SU-DHL-6 (cell line): ENCODE measurements at regions not wholly inside any gene's neighbourhood (a gene's known extent, or its start where the extent isn't known, plus 50 kb on each side); places are given as distances from the start of the nearest gene placed in this dataset.

Source experiments
- CTCF ChIP-seq: fragments of 200-600 bp; sonication (generic); IDR thresholded peaks from one replicate; pipeline ENCODE4 v1.5.1; 2017; ENCODE audit warnings: antibody characterized with exemption, mild to moderate bottlenecking, low read length, moderate library complexity; ENCODE audit not compliant: insufficient read depth, poor library complexity, severe bottlenecking
- EZH2phosphoT487 ChIP-seq: fragments of 200-600 bp; sonication (generic), shearing (Covaris generic); conservative IDR thresholded peaks from 2 replicates; pipeline ENCODE4 v1.6.1; 2018; ENCODE audit warnings: mild to moderate bottlenecking, antibody characterized with exemption, low read length, moderate library complexity, mixed read lengths

- TF ChIP-seq CTCF (no peak), EZH2phosphoT487 (no peak)
These were observed 83.3 kb upstream of the SLC30A5 start for GRCh38 chr5:69010476-69010875.
